Ramos (cell line): ENCODE measurements at regions not wholly inside any gene's neighbourhood (a gene's known extent, or its start where the extent isn't known, plus 50 kb on each side); places are given as distances from the start of the nearest gene placed in this dataset.

Source experiments
- in situ Hi-C: fragments of 300-500 bp; cut with MboI; formaldehyde crosslinking; loops from one replicate; pipeline ENCODE4 v1.14.3; 2022; ENCODE audit warnings: low sequenced_read_pairs; ENCODE audit not compliant: unreplicated experiment

DNA sequence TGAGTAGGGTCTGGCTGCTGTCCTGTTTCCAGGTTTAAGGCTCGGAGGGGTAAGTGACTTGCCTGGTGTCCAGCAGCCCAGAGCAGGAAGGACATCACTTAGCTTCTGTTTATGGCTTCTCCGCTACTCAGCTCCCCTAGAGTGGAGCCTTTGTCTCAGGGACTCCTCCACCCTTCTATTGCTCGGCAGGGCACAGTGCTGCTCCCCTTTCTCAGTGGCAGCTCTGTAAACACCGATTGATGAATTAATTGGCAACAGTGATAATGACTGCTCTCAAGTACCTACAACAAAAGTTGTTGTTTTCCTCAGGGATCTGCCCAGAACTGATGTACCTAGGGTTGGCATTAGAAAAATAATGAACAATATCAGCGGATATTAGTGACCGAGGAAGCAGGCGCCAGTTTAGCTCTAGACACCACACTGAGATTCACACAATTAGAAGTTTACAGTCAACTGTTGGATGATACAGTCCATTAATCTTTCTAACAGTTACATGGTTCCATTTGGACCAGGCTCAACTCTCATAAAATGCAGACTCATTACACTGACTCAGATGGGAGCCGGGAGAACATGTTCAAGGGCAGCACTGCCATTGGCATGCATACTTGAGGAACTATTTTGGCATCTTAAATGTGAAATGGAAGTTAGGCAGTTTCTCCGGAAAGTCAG, 265.7 kb downstream of the MTX2 start:
- in situ Hi-C loops = no loop called here

DNA sequence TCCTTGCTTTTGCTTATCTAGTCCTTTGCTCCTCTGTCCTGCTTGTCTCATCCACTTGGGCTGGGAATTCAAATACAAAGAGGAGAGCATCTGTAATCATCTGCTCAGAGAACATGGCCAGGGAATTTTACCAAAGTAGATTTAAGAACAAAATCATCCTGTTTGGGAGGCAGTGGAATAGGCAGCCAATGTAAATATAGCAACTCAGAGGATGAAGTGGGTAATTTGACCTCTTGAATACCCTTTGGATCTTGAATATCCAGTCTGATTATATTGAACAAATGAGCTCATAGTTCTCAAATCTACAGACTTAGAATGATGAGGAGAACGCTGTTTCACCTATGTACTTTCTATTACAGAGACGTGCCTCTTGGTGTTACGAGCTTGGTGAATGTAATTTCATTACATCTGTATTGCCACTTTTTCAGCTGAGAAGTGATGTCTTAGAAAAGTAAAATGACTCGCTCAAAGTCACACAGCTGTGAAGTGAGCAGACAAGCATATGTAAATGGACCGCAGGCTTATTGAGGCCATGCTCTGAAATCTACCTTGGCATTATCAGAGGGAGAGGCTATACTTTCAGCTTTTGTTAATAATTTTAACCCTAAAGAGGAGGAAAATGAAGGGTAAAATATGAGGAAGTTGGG, 266.3 kb downstream of the MTX2 start:
- in situ Hi-C loops = no loop called here

DNA sequence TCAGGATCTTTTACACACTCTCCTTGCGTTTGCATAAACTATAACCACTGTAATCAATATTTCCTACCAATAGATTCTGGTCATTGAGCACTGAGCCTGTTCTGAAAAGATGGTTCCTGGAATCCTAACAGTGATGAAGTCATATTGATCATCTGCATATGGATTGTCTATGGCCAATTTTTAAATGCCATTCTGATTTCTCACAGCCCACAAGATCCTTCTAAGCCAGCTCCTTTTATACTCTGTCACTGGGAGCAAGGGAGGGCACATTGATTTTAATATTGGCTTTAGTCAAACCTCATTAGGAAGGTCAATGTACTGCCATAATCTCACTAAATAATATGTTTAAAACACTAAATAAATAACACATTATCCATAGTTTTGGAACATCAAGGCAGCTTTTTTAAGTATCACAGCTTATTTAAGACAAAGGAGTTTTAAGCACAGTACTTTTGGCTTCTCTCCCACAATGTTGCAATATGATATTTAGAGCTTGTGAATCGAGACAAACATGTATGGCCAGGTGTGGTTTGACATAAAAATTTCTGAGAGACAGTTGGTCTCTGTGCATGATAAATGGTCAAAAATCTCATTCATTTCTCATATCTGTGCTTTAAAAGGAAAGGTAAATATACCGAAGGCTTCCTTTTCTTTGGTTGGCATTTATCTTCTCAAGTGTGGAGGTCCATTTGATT, 267.3 kb downstream of the MTX2 start:
- in situ Hi-C loops = no loop called here

DNA sequence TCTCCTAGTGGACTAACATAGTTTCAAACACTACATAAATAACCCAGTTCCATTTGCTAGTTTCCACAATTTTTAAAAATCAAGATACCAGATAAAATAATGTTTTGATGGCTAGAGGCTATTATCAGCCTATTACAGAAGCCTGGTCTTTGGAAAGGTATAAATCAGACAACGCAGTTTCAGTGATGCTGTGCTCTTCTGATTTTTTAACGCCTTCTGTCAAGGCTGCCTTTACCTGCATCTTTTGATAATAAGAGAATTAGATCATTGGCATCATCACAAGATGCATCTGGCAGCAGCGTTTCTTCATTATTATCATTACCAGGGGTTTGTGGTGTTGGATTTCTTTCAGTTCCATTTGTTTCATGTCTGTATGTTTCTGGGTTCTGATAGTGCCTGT, 268.7 kb downstream of the MTX2 start:
- in situ Hi-C loops = no loop called here

DNA sequence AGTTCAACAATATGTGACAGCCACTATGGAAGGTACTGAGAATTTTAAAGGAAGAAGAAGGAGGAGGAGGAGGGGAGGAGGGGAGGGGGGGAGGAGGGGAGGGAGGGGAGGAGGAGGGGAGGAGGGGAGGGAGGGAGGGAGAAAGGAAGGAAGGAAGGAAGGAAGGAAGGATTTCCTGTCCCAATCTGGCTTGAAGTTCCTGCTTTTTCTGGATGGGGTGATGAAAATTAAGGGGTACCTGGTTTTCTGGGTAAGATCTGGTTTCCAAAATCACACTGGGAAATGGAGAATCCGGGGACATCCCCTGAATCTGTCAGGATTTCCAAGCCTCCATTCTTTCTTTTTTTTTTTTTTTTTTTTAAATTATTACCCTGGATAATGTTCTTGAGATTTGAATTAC, 271.8 kb downstream of the MTX2 start:
- in situ Hi-C loops = loop anchor here (10.0 kb wide), 1 partner anchor 416 kb away; the partner anchor contains the start of genes HOXD8 and HOXD9

DNA sequence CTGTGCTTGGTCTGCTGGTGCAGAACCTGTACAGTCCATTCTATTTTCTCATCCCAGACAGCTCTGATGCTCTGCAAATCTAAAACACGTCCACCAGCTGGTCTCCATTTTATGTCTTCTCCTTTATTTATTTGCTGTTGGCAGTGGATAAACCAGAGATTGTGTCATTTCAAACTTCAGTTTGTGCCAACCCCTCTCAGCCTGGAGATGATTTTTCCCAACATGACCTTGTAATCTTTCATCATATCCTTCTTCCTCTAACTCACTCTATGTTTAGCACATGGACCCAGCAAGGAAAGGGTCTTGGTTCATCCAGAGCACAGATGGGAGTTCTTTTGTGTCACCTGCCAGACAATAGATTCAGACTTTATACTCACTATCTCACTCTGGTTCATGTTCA, 273.2 kb downstream of the MTX2 start:
- in situ Hi-C loops = loop anchor here (10.0 kb wide), 1 partner anchor 418 kb away; the partner anchor contains the start of genes HOXD8 and HOXD9

DNA sequence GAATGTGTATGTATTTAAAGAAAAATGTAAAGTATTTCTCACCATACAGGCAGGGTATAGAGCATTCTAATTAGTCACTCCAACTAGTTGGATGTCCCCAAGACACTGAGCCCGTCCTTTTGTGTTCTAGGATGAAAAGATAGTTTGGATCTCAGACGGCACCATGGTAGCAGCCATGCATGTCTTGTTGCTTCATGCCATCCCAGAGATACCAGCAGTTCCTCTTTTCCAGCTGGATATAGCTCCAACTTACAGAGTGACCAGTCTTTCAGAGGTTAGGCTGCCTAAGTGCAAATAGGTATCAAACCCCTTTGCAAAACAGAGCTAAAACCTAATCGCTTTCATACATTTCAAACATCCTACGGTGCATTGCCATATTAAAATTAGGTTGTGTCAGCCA, 275.3 kb downstream of the MTX2 start:
- in situ Hi-C loops = loop anchor here (10.0 kb wide), 1 partner anchor 420 kb away; the partner anchor contains the start of genes HOXD8 and HOXD9

DNA sequence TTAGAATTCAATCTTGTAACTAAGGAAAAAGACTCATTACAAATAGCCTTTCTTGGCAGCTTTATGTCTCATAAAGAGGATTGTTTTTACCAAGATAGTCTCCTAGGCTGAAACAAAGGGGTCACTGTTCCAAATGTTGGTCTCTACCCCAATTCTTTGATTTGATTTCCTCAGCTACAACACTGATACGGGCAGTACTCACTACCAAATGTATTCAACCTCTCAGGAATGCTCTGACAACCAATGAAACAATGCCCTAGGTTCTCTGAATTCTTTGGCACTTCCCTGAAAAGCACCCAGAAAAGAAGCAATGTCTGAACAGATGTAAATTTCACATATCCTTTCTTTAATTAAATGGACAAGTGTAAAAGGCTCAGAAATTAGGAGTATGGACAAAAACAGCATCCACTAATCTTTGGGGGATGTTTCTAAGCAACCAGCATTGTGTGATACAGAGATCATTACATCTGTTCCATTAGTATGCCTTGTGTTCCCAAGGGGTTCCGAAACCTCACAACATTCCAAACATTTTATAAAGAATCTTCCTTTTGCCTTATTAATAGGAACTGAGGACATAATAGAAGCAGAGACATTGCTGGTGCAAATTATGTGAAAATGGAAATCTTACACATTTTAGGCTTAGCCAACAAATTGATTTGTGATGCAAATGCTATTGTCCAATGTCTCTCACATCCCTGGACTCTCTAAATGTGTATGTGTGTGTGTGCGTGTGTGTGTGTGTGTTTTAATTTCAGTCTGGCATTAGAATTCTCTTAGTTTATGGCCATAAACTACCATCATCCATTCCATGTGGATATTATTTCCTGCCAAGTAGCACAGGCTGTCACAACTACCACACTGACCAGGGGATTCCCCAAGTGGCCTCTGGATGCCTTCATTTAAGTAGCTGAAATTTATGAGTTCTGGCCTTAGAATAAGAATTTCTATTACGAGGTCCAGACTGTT, 276.0 kb downstream of the MTX2 start:
- in situ Hi-C loops = loop anchor here (10.0 kb wide), 1 partner anchor 420 kb away; the partner anchor contains the start of genes HOXD8 and HOXD9

DNA sequence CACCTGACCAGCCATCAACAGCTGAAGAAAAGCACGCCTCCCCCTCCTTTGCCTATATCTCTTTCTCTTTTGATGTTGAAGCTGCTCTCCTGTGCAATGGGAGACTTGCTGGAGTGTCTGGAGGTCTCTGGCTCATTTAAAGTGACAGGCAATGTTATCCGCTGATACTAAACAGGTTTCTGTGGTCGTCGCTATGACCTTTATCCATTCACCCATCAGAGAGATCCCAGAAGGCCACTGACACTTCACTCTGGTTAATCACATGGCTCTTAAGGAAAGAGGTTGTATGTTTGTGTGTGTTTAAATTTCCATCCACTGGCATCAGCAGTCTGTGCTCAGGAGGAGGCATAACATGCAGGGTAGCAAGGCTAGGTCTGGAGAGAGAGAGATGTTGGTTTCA, 277.3 kb downstream of the MTX2 start:
- in situ Hi-C loops = loop anchor here (10.0 kb wide), 1 partner anchor 422 kb away; the partner anchor contains the start of genes HOXD8 and HOXD9

DNA sequence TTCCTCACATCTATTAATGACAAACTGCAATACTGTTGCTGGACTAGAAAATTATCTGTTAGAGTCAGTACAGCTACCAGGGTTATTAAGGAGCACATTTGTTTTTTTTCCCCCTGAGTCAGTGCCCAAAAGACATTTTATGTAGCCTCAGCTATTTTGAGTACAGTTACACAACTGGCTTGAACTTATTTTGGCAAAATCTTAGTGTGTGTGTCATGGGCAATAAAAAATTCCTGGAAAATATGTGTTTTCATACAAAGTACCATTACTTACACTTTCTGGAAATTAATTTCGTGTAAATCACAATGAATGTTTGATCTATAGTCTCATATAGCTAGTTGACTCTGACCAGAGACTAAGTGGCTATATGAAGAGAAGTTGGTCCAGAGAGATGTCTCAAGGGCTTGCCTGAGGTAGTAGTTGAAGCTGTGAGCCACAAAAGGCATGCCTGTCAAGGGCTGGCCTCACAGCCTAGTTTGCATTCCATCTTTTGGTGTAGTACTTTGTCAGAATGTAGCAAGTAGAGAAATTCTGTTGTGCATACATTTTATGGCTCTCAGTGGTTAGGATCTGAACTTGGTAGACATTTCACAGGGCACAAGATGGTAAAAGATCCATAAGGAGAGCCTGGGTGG, 283.4 kb downstream of the MTX2 start:
- in situ Hi-C loops = no loop called here

DNA sequence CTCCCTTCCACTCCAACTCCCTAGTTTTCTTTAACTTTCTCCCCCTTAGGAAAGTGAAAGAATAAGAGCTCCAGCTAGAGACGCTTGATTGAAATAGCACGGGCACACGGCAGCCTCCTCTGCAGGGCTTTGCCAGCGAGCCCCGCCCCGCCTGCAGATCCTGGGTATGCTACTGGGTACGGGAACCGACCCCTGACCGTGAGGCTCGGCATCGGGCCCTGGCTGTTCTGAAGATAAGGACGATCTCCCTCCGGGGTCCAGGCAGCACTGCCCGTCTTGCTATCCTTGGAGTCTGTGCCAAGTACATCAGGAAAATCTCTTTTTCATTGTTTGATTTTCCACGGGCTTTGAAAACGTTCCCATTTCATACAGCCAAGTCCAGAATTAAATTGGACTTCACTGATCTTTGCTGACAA, 284.5 kb downstream of the MTX2 start:
- in situ Hi-C loops = no loop called here

DNA sequence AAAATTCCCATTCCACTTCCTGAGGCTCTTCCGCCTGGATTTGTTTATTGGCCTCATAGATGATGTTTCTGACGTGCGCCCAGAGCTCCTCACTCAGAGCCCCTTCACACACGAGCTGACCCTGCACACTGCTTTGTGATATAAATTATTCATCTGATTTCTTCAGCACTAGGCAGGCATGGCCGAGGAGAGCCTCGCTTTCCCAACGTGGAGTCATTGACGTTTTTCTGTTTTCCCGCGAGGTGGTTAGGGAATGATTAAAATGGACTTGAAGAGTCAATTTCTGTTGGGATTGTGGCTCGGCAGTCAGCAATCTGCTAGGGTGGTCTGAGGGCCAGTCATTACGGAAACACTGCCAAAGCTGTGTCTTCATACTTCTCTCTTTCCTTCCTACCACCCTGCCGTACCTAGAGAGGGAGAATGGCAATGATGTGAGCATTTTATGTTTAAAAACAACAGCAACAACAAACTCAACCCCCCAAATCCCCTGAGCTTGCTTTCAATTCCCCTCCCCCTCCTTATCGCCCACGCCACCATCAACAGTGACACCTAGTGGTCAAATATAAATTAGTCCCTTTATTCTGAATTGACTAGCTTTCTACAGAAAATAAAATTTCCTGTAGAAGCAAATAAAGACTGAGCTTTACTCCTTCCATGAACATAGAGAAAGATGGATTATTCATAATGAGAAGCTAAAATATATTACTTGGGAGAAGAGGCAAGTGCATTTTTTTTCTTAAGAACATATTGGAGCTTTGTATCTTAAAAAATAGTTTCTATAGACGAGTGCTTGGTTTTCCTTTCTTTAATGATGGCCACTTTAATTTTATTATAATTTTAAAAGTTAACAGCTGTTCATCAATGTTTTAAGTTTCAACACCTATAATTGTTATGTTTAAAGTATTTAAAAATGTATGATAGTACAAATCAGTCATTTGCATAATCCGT, 285.1 kb downstream of the MTX2 start:
- in situ Hi-C loops = no loop called here

DNA sequence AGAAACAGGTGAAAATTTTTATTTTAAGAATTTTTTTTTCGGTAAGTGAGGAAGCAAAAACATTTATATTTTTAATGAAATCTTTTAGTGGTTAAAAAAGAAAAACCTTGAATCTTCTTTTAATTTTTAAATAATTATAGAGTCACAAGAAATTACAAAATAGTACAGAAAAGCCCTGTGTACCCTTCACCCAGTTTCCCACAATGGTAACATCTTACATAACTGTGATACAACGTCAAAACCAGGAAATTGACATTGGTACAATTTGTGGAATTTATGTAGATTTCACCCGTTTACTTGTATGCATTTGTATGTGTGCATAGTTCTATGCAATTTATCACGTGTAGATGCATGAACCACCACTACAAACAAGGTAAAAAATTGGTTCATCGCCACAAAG, 285.9 kb downstream of the MTX2 start:
- in situ Hi-C loops = no loop called here

DNA sequence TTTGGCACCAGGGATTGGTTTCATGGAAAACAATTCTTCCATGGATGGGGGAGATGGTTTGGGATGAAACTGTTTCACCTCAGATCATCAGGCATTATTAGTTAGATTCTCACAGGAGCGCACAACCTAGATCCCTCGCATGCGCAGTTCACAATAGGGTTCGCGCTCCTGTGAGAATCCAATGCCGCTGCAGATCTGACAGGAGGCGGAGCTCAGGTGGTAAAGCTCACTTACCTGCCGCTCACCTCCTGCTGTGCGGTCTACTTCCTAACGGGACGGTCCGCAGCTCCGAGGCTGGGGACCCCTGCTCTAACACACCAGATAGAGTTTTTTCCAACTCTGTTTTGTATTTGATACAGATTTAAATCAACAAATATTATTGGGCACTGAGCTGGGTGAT, 286.5 kb downstream of the MTX2 start:
- in situ Hi-C loops = no loop called here

DNA sequence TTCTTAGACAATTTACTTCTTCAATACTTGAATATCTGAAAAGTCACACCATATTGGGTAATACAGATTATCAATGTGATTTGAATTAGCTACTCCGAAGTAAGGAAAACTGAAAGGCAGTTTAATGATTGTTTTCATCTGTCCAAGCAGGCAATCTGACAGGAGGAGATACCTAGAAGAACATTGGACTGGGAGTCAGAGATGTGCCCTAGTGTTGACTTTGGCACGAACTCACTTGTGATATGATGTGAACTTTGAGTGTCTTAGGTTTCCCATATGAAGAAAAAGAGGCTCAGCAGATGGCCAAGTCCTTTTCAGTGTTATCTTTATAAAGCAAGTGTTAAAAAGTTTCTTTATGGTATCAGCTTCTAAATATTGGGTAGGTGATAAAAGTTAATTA, 287.1 kb downstream of the MTX2 start:
- in situ Hi-C loops = no loop called here

DNA sequence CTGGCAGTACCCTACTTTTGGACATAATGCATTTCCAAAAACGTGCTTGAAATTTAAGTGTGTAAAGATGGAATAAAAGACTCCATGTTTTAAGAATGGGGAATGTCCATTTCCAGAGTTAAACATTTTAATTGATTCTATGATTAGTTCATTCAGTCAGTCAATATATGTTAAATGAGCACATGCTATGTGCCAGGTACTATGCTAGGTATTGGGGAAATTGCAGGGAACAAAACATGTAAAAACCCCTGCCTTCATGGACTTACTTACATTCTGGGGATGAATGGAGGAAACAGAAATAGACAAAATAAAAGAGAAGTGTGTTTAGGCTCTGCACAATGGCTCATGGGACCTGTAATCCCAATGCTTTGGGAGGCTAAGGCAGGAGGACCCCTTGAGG, 288.6 kb downstream of the MTX2 start:
- in situ Hi-C loops = no loop called here

DNA sequence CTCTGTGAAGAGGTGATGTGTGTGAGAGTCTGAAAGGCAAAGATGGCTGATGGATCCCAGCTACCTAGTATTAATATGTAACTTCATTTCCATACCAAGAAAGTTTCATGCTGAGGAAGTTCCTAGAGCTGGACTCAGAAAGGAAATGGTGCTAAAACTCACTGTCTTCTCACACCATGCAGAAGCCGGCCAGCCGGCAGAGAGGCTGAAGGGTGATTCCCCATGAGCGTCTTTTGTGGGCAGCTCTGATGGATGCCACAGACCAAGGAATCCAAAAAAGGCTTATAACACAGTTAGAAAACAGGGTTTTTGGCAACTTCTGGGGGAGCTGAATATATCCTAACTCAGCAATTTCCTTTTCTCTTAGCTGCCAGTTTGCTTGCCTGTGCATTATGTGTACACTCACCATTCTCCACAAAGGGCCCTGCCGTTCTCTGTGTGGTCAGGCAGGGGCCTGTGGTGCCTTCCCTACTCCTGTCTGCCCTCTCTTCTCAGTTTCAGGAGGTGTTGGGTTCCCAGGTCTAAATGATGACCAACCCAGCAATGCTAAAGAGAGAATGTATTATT, 289.4 kb downstream of the MTX2 start:
- in situ Hi-C loops = no loop called here

DNA sequence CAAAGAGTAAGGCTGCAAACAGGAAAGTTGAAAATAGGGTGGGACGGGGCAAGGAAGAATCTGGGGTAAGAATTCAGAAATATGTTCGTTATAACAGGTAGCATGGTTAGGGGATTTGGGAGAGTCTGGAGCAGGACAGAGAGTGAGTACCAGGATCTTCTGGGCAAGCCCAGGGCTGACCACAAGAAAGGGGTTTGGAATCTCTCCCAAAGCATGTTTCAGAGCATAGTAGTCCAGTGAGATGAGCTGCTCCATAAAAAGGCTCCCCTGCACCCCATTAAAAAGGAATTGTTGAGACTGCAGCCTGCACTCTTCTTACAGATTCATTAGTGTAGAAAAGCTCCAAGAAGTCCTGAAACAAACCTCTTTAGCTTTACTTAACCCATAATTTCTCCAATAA, 291.1 kb downstream of the MTX2 start:
- in situ Hi-C loops = no loop called here
